ENCODE measurements at regions not wholly inside any gene's neighbourhood (a gene's known extent, or its start where the extent isn't known, plus 50 kb on each side); places are given as distances from the start of the nearest gene placed in this dataset.
"Not testable (repeated sequence)": the region's sequence is repeated elsewhere in the genome, so short reads cannot be mapped to it uniquely, and the experiment has no call there.

GRCh38 chr2:180604077-180604476 is 376.3 kb upstream of the UBE2E3 start:
- DNase-seq (ENCODE audit: low read depth in 2 of 2) = no peak

DNA sequence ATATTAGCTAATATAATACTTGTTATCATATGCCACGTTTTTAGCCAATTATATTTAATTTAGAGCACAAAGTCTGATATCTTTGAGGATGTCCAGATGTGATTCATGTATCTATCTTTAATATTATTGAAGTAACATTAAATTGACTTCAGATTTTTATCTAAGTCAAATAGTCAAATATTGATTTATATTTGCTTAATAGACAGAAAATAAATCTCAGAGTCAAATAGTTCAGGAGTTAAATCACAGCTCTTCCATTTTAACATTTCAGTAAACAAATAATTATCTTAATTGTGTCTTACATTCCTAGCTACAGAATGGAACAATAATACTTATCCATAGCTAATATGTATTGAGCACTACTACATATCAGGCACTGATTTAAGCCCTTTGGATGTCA is 379.4 kb upstream of the UBE2E3 start:
- no peak for DNase-seq (ENCODE audit: low read depth in 2 of 2)

DNA sequence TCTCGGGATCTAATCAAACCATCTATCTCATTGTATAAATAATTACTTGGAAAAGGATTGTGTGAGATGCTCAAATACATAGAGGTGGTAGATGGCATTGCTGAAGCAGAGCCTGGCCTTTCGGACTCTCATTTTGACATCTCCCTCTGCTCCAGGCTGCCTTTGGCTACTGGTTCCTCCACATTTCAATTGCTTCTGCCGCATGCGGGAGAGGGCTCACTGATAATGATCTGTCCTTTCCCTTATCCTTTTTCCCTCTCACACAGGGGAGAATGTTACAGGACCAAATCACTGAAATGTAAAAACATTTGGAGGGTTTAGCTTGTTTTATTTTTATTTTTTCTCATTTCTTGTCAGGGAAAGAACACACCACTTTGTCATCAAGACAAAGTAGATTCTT is 380.6 kb upstream of the UBE2E3 start:
- no peak for DNase-seq (ENCODE audit: low read depth in 2 of 2)

GRCh38 chr2:180597179-180597578 is 383.2 kb upstream of the UBE2E3 start:
- no peak for DNase-seq (ENCODE audit: low read depth in 2 of 2)

- DNase-seq (ENCODE audit: low read depth in 2 of 2) = no peak
Observed at GRCh38 chr2:180596453-180596852, 384.0 kb upstream of the UBE2E3 start.

GRCh38 chr2:180591947-180592346 is 388.5 kb upstream of the UBE2E3 start:
- DNase-seq (ENCODE audit: low read depth in 2 of 2) = no peak

- not testable (repeated sequence) for DNase-seq (ENCODE audit: low read depth in 2 of 2)
Observed at GRCh38 chr2:180591093-180591781, 389.2 kb upstream of the UBE2E3 start.

GRCh38 chr2:180583441-180584140 is 396.8 kb upstream of the UBE2E3 start:
- DNase-seq (ENCODE audit: low read depth in 2 of 2) = no peak

DNA sequence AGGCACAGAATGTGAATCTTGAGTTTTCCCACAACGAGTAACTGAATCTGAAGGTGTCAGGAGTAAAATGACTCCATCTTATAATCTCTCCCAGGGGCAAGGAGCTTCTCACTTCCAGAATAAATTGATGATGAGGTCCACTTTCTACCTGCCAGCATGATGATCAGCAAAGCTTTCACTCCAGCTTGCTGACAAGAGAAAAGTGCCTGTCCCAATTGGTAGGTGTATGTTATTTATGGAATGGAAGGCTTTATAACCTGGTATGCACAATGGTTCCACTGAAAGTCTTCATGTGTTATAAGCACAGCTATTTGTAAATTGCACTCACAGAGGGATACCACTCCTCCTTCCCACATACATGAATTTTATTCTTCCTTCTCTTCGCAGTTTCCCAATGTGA is 401.0 kb upstream of the UBE2E3 start:
- no peak for DNase-seq (ENCODE audit: low read depth in 2 of 2)

DNA sequence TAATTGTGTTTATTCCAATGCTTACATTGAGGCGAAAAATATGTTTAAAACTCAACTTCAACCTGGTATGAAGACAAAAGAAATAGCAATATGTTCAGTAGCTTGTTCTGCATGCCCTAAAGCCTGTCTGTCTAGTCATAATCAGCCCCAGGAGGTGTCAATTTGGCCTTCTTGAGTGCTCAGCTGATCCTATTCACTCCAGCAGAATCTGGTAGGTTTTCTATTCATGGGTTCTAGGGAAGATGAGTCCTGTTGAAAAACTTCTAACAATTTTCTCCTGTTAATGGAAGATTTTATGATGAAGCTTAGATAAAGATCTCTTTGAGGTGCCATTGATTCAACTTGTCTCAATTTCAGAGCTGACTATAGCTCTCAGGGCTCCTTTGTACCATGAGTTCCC is 402.0 kb upstream of the UBE2E3 start:
- DNase-seq (ENCODE audit: low read depth in 2 of 2) = no peak

DNA sequence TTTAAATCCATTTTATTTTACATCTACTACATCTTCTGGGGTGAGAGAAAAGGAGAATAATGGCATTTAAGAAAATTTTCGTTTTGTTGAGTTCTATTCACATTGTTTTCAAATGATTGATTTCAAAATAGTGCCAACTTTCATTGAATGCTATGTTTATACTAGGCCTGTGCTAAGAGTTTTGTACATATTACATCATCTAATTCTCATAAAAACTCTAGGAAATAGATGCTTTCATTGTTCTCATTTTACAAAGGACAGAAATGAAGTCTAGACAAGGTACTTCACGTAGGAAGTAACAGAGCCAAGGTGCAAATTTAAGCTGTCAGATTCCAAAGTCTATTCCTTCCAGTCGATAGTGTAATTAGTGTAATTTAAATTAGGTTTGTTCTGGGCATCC is 402.8 kb upstream of the UBE2E3 start:
- DNase-seq (ENCODE audit: low read depth in 2 of 2) = no peak

DNA sequence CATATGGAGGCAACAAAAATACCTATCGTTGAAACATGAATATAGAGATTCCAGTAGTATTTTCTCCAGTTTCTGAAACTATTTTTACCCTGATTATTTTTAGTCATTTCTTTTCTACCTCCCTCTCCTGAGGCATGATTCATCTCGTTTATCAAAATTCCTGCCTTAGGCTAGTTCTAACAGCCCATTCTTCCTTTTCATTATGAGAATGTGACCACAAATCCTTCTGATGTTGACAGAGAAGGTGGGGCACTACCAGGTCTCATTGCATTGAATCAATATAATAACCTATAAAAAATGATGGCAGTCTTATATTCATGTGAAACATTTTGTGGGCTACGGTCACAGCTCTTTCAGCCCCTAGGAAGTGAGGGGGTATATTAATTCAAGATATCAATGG is 406.5 kb upstream of the UBE2E3 start:
- DNase-seq (ENCODE audit: low read depth in 2 of 2) = no peak

GRCh38 chr2:180572346-180572745 is 408.1 kb upstream of the UBE2E3 start:
- no peak for DNase-seq (ENCODE audit: low read depth in 2 of 2)

- DNase-seq (ENCODE audit: low read depth in 2 of 2) = no peak
Observed at GRCh38 chr2:180571559-180571958, 408.8 kb upstream of the UBE2E3 start.

DNA sequence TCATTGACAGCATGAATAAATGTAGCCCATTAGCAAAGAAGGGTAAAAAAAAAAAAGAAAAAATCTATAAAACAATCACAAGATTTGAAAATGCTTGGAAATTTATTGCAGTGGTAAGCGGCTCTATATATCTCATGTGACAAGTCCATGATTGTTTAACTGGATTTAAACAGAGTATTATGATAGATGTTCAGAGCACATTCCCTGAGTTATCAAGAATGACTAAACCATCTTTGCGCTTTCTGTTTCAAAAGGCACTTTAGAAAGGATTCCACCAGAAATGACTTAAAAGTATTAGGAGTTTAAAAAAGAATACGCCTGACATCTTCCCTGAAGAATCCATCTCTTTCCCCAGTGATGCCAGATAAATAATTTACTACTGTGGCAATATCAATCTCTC is 409.5 kb upstream of the UBE2E3 start:
- DNase-seq (ENCODE audit: low read depth in 2 of 2) = no peak

GRCh38 chr2:180564051-180564450 is 416.4 kb upstream of the UBE2E3 start:
- DNase-seq (ENCODE audit: low read depth in 2 of 2) = no peak

DNA sequence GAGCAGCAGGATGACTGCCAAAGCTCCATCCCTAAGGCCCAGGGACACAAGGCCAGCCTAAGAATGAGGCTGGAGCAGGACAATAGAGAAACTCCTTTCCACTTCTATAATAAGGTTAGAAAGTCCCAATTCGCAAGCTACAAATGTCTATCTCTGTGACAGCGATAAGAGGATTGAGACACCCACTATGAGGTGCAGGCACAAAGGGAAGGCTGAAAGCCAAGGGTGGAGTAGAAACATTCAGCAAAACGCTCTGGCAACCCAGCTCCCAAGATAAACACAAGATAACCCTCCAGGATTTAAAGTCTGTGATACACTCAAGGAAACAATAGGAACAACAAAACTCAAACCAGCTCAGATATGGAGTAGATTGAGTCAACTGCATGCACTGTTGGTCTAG is 418.0 kb upstream of the UBE2E3 start:
- no peak for DNase-seq (ENCODE audit: low read depth in 2 of 2)

DNA sequence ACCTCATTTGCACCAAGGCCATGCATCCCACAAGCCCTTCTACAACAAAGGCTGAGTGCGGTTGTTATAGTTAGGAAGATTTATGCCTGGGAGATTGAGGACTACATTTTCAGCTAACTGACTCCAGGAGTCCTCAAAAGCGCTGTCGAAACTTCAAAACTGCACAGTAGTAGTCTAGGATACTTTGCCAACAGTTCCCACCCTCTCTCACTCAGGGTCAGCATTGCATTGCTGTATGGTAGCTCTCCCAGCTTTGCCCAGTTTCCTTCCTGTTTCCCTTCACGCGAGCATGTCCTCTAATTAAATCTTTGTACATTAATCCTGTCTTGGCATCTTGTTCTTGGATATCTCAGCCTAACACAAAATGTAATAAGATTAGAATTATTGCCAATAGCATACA is 420.6 kb upstream of the UBE2E3 start:
- no peak for DNase-seq (ENCODE audit: low read depth in 2 of 2)

DNA sequence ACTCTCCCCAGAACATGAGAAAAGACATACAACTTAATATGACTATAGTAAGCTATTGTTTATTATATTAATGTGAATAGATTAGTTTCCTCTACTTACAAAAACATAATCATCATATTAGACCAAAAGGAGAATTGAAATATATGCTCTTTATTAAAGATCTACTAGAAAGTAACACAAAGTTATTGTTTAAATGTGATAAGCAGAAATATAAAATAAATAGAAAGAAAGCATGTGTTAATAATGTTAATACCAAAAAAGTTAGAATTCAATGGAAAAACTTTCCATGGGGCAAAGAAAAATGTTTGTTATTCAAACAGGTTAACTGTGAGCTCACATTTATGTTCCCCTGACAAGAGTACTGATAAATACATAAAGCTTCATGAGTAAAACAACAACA is 421.4 kb upstream of the UBE2E3 start:
- DNase-seq (ENCODE audit: low read depth in 2 of 2) = no peak

- DNase-seq (ENCODE audit: low read depth in 2 of 2) = no peak
Observed at GRCh38 chr2:180555391-180555965, 424.9 kb upstream of the UBE2E3 start.

GRCh38 chr2:180554330-180554729 is 426.1 kb upstream of the UBE2E3 start:
- DNase-seq (ENCODE audit: low read depth in 2 of 2) = no peak

DNA sequence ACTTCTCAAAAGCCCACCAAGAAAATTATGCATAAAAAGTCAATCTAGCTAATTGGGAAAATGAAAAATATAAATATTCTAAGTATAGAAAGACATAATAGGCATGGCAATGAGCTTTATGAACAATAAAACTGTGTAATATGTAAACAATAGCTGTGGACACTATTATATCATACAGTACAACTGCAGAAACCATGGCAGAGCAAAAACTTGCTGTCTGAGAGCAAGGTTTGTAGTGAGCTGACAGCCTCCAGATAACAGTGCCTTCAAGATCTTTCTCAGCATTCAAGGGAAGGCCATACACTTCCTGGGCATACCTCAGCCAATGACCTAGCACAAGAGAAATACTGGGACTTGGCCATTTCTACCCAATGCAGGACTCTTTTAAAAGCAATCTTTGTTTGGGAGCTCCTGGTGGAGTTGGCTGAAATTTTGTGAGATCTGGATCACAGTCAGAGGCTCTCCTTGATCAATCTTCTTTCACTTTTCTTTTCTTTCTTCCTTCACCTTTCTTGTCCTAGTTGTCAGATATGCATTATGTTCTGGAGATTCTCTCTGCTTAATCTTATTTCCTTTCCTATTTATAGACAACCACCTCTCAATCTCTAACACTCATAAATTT is 427.2 kb upstream of the UBE2E3 start:
- DNase-seq (ENCODE audit: low read depth in 2 of 2) = no peak

DNA sequence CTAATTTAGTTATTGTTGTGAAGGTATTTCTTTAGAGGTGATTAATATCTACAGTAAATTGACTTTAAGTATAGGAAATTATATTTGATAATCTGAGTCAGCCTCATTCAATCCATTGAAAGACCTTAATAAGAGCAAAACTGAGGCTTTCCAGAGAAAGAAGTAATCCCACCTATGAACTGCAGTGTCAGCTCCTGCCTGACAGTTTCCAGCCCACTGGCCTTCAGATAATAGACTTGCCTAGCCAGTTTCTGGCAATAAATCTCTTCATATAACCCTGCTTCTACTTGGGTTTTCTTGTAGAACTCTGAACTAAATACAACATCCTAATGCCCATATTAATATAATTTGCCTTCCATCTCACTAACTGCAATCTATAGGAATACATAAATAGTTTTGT is 437.9 kb upstream of the UBE2E3 start:
- no peak for DNase-seq (ENCODE audit: low read depth in 2 of 2)

All from stimulated activated CD4-positive, alpha-beta T cell treated with anti-CD3 and anti-CD28 coated beads, Interleukin-1b, Interleukin-23, amount 100 ng/mL, for 1 hour (primary cell).